ENCODE measurements at regions not wholly inside any gene's neighbourhood (a gene's known extent, or its start where the extent isn't known, plus 50 kb on each side); places are given as distances from the start of the nearest gene placed in this dataset.

DNA sequence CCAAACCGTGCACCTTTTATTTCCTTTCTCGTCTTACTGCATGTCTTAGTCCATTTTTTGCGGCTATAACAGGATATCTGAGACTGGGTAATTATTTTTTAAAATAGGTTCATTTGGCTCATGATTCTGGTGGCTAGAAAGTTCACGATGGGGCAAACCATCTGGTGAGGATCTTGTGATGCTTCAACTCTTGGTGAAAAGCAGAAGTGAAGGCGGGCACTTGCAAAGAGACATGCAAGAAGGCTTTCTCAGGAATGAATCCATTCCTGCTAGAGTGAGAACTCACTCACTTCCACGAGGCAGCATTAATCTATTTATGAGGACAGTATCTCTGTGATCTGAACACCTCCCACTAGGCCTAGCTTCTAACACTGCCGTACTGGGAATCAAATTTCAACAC lies 327.1 kb upstream of the RBMS1 start:
- BruUV-seq (replicated peaks), result no TSS peak
- CTCF ChIA-PET, result no interaction called here

DNA sequence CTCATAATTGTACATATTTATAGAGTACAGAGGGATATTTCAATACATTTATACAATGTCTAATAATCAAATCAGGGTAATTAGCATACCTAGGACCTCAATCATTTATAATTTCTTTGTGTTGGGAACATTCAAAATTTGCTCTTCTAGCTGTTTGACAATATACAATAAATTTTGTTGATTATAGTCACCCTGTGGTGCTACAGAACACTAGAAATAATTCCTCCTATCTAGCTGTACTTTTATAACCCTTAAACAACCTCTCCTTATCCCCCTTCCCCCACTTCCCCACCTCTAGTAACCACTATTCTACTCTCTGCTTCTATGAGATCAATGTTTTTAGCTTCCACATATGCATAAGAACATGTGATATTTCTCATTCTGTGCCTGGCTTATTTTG lies 328.4 kb upstream of the RBMS1 start:
- Histone ChIP-seq H3K4me3 (ENCODE audit: low read depth, low read length) (no peak overlapping the region), H3K36me3 (ENCODE audit: control insufficient read depth, insufficient read depth, low read length) (no peaks in the 10 kb centered on the region), H3K4me1 (no peaks in the 10 kb centered on the region), H3K9me3 (peaks cover 23% of the 10 kb centered on the region; the same call in 1 of the 2 replicates), H3K27me3 (replicated peaks; ENCODE audit: control insufficient read depth, insufficient read depth, low read length) (no peaks in the 10 kb centered on the region)
- BruUV-seq (replicated peaks), result no TSS peak
- DNase-seq, result no peak
- H3K4me3 Mint-ChIP-seq (ENCODE audit: unreplicated experiment), result no peak overlapping the region
- no peaks in the 10 kb centered on the region for H3K36me3 Mint-ChIP-seq (ENCODE audit: insufficient read depth, unreplicated experiment)
- CTCF ChIA-PET, result no interaction called here
- H3K9me3 Mint-ChIP-seq (ENCODE audit: unreplicated experiment), result peaks cover 40% of the 10 kb centered on the region
- H3K4me1 Mint-ChIP-seq (ENCODE audit: low read depth, unreplicated experiment), result no peaks in the 10 kb centered on the region
- intact Hi-C loops (cut with micrococcal nuclease; ENCODE audit: unreplicated experiment), result no loop called here
- no peaks in the 10 kb centered on the region for H3K27me3 Mint-ChIP-seq (ENCODE audit: insufficient read depth, unreplicated experiment)
- no peak overlapping the region for H3K27ac Mint-ChIP-seq (ENCODE audit: unreplicated experiment)
- TF ChIP-seq, protein P1, sequence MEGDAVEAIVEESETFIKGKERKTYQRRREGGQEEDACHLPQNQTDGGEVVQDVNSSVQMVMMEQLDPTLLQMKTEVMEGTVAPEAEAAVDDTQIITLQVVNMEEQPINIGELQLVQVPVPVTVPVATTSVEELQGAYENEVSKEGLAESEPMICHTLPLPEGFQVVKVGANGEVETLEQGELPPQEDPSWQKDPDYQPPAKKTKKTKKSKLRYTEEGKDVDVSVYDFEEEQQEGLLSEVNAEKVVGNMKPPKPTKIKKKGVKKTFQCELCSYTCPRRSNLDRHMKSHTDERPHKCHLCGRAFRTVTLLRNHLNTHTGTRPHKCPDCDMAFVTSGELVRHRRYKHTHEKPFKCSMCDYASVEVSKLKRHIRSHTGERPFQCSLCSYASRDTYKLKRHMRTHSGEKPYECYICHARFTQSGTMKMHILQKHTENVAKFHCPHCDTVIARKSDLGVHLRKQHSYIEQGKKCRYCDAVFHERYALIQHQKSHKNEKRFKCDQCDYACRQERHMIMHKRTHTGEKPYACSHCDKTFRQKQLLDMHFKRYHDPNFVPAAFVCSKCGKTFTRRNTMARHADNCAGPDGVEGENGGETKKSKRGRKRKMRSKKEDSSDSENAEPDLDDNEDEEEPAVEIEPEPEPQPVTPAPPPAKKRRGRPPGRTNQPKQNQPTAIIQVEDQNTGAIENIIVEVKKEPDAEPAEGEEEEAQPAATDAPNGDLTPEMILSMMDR (IDR thresholded peaks at IDR 0.05; ENCODE audit: insufficient read depth in 1 of 2, low read depth in 1 of 2, low read length in 1 of 2, severe bottlenecking in 1 of 2, unreplicated experiment in 1 of 2), result no peak
- POLR2A ChIA-PET, result no interaction called here

More for the DNA sequence above, 327.1 kb upstream of the RBMS1 start:
- no peak overlapping the region for H3K4me3 Mint-ChIP-seq (ENCODE audit: unreplicated experiment)
- POLR2A ChIA-PET, result no interaction called here
- H3K27me3 Mint-ChIP-seq (ENCODE audit: insufficient read depth, unreplicated experiment), result no peaks in the 10 kb centered on the region
- peaks cover 19% of the 10 kb centered on the region; the same call in 1 of the 2 replicates for H3K9me3 ChIP-seq
- no peak for DNase-seq
- no peak overlapping the region for H3K4me3 ChIP-seq (ENCODE audit: low read depth, low read length)
- H3K4me1 ChIP-seq, result no peaks in the 10 kb centered on the region
- TF ChIP-seq, protein P1 (IDR thresholded peaks at IDR 0.05; ENCODE audit: insufficient read depth in 1 of 2, low read depth in 1 of 2, low read length in 1 of 2, severe bottlenecking in 1 of 2, unreplicated experiment in 1 of 2), result no peak
- H3K27ac Mint-ChIP-seq (ENCODE audit: unreplicated experiment), result no peak overlapping the region
- no peaks in the 10 kb centered on the region for H3K36me3 Mint-ChIP-seq (ENCODE audit: insufficient read depth, unreplicated experiment)
- H3K36me3 ChIP-seq (ENCODE audit: control insufficient read depth, insufficient read depth, low read length), result no peaks in the 10 kb centered on the region
- H3K4me1 Mint-ChIP-seq (ENCODE audit: low read depth, unreplicated experiment), result no peaks in the 10 kb centered on the region
- no peaks in the 10 kb centered on the region for H3K27me3 ChIP-seq (replicated peaks; ENCODE audit: control insufficient read depth, insufficient read depth, low read length)
- intact Hi-C loops (cut with micrococcal nuclease; ENCODE audit: unreplicated experiment), result no loop called here
- peaks cover 32% of the 10 kb centered on the region for H3K9me3 Mint-ChIP-seq (ENCODE audit: unreplicated experiment)

DNA sequence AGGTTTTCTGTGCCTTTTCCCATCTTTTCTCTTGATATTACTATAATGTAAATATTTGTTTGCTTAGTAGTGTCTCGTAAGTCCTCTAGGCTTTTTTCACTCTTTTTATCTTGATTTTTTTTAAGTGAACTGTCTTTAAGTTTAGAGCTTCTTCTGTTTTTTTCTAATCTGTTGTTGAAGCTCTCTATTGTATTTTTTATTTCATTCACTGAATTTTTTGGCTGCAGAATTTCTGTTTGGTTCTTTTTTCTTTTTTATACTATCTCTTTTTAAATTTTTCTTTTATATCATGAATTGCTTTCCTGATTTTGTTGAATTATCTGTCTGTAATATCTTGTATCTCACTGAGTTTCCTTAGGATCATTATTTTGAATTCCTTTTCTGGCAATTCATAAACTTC lies 331.8 kb upstream of the RBMS1 start:
- no peaks in the 10 kb centered on the region for H3K36me3 Mint-ChIP-seq (ENCODE audit: insufficient read depth, unreplicated experiment)
- Histone ChIP-seq H3K36me3 (ENCODE audit: control insufficient read depth, insufficient read depth, low read length) (no peaks in the 10 kb centered on the region), H3K27me3 (replicated peaks; ENCODE audit: control insufficient read depth, insufficient read depth, low read length) (no peaks in the 10 kb centered on the region), H3K4me3 (ENCODE audit: low read depth, low read length) (no peak overlapping the region), H3K9me3 (peaks cover 26% of the 10 kb centered on the region), H3K4me1 (no peaks in the 10 kb centered on the region)
- intact Hi-C loops (cut with micrococcal nuclease; ENCODE audit: unreplicated experiment), result no loop called here
- TF ChIP-seq, protein P1 (IDR thresholded peaks at IDR 0.05; ENCODE audit: insufficient read depth in 1 of 2, low read depth in 1 of 2, low read length in 1 of 2, severe bottlenecking in 1 of 2, unreplicated experiment in 1 of 2), result no peak
- H3K9me3 Mint-ChIP-seq (ENCODE audit: unreplicated experiment), result peaks cover 52% of the 10 kb centered on the region
- no peak overlapping the region for H3K27ac Mint-ChIP-seq (ENCODE audit: unreplicated experiment)
- POLR2A ChIA-PET, result no interaction called here
- DNase-seq, result no peak
- BruUV-seq (replicated peaks), result no TSS peak
- H3K4me1 Mint-ChIP-seq (ENCODE audit: low read depth, unreplicated experiment), result no peaks in the 10 kb centered on the region
- H3K4me3 Mint-ChIP-seq (ENCODE audit: unreplicated experiment), result no peak overlapping the region
- no peaks in the 10 kb centered on the region for H3K27me3 Mint-ChIP-seq (ENCODE audit: insufficient read depth, unreplicated experiment)
- CTCF ChIA-PET, result no interaction called here
